Kidney epithelial cell (primary cell): ENCODE measurements at regions not wholly inside any gene's neighbourhood (a gene's known extent, or its start where the extent isn't known, plus 50 kb on each side); places are given as distances from the start of the nearest gene placed in this dataset.

Experiments
- DNase-seq: peaks from one replicate; pipeline ENCODE4 v3.0.0-alpha.2; 2010; ENCODE audit warnings: low read depth
- H3K27me3 ChIP-seq: 2 replicates; pipeline ENCODE4 v1.6.0; 2011; ENCODE audit warnings: low read length; ENCODE audit not compliant: control insufficient read depth, insufficient read depth
- H3K36me3 ChIP-seq: 2 replicates; pipeline ENCODE4 v1.5.1; 2011; ENCODE audit warnings: low read length; ENCODE audit not compliant: control insufficient read depth, insufficient read depth
- H3K4me3 ChIP-seq: 2 replicates; pipeline ENCODE4 v1.5.1; 2011; ENCODE audit warnings: low read depth, mild to moderate bottlenecking, control low read depth, low read length
- TF ChIP-seq, protein P1 (sequence below): IDR thresholded peaks from 2 replicates; pipeline ENCODE4 v1.5.1; 2011; ENCODE audit warnings: mild to moderate bottlenecking, moderate library complexity, low read length, control low read depth, inconsistent platforms; ENCODE audit not compliant: insufficient read depth, poor library complexity, severe bottlenecking

DNA sequence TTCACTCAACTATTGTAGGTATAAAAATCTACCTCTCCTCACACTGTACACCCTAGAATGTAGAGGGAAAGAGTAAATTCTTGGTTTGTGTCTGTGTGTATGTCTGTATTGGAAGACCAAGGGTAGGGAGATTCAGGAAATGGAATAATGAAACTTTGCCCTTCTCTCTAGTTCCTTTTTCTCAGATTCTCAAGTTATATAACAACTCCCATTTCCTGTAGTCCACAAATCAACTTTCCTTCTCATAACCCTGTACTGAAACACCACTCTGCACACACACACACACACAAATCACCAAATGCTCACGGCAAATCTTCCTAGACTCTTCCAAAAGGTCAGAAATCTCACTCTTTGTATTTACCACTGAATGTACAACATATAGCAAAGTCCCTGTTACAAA, 824.5 kb upstream of the DIAPH2 start:
- no peak overlapping the region for H3K4me3 ChIP-seq
- DNase-seq = no peak
- H3K36me3 ChIP-seq = no peaks in the 10 kb centered on the region
- TF ChIP-seq, protein P1, sequence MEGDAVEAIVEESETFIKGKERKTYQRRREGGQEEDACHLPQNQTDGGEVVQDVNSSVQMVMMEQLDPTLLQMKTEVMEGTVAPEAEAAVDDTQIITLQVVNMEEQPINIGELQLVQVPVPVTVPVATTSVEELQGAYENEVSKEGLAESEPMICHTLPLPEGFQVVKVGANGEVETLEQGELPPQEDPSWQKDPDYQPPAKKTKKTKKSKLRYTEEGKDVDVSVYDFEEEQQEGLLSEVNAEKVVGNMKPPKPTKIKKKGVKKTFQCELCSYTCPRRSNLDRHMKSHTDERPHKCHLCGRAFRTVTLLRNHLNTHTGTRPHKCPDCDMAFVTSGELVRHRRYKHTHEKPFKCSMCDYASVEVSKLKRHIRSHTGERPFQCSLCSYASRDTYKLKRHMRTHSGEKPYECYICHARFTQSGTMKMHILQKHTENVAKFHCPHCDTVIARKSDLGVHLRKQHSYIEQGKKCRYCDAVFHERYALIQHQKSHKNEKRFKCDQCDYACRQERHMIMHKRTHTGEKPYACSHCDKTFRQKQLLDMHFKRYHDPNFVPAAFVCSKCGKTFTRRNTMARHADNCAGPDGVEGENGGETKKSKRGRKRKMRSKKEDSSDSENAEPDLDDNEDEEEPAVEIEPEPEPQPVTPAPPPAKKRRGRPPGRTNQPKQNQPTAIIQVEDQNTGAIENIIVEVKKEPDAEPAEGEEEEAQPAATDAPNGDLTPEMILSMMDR = no peak
- H3K27me3 ChIP-seq = no peaks in the 10 kb centered on the region

DNA sequence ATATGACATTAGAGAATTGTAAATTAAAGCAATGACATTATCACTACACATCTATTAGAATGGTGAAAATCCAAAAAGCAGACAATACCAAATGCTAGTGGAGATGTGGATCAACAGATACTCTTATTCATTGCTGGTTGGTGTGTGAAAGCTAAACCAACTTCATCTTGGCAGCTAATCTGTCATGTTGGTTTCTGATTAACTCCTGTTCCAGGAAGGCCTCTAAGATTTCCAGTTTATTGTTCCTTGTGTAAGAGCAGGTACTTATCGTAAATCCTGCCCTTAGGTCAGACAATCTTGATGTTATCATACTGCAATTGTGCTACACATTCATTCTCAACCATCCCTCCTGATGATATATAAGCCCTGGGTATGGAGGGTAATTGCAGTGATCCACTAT, 809.0 kb upstream of the DIAPH2 start:
- no peaks in the 10 kb centered on the region for H3K36me3 ChIP-seq
- TF ChIP-seq, protein P1 = no peak
- no peak overlapping the region for H3K4me3 ChIP-seq
- no peak for DNase-seq
- H3K27me3 ChIP-seq = no peaks in the 10 kb centered on the region

DNA sequence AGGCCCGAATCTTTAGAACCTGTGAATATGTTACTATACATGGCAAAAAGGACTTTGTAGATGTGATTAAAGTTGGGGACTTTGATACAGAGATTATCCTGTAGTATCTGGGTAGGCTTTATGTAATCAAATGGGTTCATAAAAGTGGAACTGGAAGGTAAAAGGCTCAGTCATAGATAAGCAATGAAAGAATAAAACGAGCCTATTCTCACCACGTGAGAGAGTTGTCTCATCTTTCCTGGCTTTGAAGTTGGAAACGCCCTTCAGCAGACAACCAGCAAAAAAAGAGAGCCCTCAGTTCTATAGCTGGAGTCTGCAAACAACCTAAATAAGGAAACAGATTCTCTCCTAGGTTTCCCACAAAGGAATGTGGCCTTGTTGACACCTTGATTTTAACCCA, 805.8 kb upstream of the DIAPH2 start:
- TF ChIP-seq, protein P1 = no peak

DNA sequence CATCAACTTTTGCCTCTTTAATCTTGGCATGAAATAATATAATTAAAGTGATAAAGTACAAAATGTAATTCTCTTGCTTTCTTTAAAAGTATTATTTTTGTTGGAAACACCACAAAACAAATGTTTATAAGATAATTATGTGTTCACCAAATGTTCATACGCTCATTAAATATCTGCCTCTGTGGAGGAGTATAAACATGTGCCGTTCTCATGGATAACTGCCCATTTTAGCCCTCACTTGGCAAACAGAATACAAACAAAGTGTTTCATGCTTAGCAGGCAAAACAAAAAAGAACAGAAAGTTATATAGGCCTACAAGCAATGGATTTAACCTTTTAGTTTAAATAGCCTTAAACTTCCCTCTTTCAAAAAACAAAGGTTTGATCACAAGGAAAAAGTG, 800.5 kb upstream of the DIAPH2 start:
- Histone ChIP-seq H3K36me3 (no peaks in the 10 kb centered on the region), H3K27me3 (no peaks in the 10 kb centered on the region), H3K4me3 (no peak overlapping the region)
- DNase-seq = no peak
- TF ChIP-seq, protein P1 = no peak

More for the DNA sequence above, 805.8 kb upstream of the DIAPH2 start:
- DNase-seq = no peak
- Histone ChIP-seq H3K4me3 (no peak overlapping the region), H3K27me3 (no peaks in the 10 kb centered on the region), H3K36me3 (no peaks in the 10 kb centered on the region)

DNA sequence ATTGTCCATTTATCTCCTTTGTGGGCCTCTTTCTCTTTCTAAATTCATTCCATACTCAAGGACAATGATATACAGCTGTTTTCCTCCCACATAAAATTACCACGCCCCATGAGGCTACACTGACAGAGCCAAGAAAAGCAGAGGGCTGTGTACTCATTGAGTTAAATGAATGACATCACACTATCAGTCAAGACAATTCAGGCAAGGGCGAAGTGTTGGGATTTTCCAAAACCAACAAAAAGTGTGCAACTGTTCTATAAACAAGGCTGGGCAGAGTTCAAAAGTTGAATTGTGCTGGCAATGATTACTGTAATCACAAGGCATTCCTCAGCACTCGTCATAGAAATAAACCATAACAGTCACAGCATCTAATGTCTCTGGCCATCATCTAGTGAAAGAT, 799.6 kb upstream of the DIAPH2 start:
- H3K27me3 ChIP-seq = no peaks in the 10 kb centered on the region
- no peak for DNase-seq
- no peak overlapping the region for H3K4me3 ChIP-seq
- H3K36me3 ChIP-seq = no peaks in the 10 kb centered on the region
- TF ChIP-seq, protein P1 = no peak

DNA sequence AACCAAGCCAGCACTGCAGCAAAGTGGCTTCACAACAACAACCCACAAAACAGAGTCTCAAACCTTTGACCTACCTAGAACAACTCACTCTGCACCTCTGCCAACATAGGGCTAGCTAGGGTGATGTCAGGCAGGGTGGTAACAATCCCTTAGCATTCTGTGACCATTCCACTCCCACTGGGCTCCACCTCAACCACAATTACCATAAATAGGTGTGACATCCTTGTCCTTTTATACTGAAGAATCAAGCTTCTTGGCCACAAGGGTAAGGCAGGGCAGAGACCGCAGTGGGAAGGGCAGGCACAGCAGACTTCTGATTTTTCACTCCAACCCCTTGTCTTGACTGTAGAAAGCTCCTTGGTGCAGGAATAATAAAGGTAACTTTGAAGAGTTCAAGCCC, 795.4 kb upstream of the DIAPH2 start:
- TF ChIP-seq, protein P1 = no peak
- Histone ChIP-seq H3K27me3 (no peaks in the 10 kb centered on the region), H3K4me3 (no peak overlapping the region), H3K36me3 (no peaks in the 10 kb centered on the region)
- DNase-seq = no peak
